ENCODE measurements at regions not wholly inside any gene's neighbourhood (a gene's known extent, or its start where the extent isn't known, plus 50 kb on each side); places are given as distances from the start of the nearest gene placed in this dataset.

DNA sequence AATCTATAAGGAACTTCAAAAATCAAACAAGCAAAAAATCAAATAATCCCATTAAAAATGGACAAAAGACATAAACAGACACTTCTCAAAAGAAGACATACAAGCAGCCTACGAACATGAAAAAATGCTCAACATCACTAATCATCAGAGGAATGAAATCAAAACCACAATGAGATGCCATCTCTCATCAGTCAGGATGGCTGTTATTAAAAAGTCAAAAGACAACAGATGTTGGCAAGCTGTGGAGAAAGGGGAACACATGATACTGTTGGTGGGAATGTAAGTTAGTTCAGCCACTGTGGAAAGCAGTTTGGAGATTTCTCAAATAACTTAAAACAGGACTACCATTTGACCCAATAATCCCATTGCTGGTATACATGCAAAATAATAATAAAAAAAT lies 226.4 kb downstream of the S1PR1 start:
- H3K4me1 ChIP-seq: no peaks in the 10 kb centered on the region
- no peak for TF ChIP-seq POLR2AphosphoS5 (IDR thresholded peaks at IDR 0.05)
- TF ChIP-seq POLR2A (IDR thresholded peaks at IDR 0.05): no peak
- no peak overlapping the region for H3K4me3 ChIP-seq
- WGBS, 2 donors (ENCODE audit: low coverage in 1 of 2): 67 to 70% methylated on average over 1 of the region's 1 CpG
- peaks cover 0 to 7% (median 0%) of the 10 kb centered on the region in 3 donors for H3K9me3 ChIP-seq
- H3K36me3 ChIP-seq: no peaks in the 10 kb centered on the region
- no peaks in the 10 kb centered on the region for H3K27me3 ChIP-seq
- ATAC-seq: no peak
- no peak overlapping the region for H3K27ac ChIP-seq

DNA sequence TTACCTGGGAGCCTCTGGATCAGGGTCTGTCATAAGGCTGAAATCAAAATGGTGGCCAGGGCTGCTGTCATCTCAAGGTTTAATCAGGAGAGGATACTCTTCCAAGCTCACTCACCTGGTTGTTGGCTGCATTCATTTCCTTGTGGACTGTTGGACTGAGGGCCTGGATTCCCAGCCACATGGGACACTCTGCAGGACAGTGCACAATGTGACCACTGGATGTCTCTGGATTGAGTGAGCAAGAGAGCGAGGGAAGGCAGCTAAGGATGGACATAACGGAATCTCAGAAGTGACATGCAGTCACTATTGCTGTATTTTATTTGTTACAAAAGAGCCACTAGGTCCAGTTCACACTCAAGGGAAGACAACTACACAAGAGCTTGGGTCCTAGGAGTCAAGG lies 229.1 kb downstream of the S1PR1 start:
- 100% methylated on average over 1 of the region's 2 CpGs; no CpG with 5 or more reads in 1 of the 2 donors for WGBS, 2 donors (ENCODE audit: low coverage in 1 of 2)
- Histone ChIP-seq H3K27ac (no peak overlapping the region), H3K36me3 (no peaks in the 10 kb centered on the region), H3K9me3 (peaks cover 0 to 7% (median 0%) of the 10 kb centered on the region in 3 donors), H3K4me1 (no peaks in the 10 kb centered on the region), H3K27me3 (no peaks in the 10 kb centered on the region), H3K4me3 (no peak overlapping the region)
- TF ChIP-seq POLR2AphosphoS5 (IDR thresholded peaks at IDR 0.05): no peak
- no peak for TF ChIP-seq EP300 (IDR thresholded peaks at IDR 0.05)
- TF ChIP-seq, protein P1, sequence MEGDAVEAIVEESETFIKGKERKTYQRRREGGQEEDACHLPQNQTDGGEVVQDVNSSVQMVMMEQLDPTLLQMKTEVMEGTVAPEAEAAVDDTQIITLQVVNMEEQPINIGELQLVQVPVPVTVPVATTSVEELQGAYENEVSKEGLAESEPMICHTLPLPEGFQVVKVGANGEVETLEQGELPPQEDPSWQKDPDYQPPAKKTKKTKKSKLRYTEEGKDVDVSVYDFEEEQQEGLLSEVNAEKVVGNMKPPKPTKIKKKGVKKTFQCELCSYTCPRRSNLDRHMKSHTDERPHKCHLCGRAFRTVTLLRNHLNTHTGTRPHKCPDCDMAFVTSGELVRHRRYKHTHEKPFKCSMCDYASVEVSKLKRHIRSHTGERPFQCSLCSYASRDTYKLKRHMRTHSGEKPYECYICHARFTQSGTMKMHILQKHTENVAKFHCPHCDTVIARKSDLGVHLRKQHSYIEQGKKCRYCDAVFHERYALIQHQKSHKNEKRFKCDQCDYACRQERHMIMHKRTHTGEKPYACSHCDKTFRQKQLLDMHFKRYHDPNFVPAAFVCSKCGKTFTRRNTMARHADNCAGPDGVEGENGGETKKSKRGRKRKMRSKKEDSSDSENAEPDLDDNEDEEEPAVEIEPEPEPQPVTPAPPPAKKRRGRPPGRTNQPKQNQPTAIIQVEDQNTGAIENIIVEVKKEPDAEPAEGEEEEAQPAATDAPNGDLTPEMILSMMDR (IDR thresholded peaks at IDR 0.05): no peak
- no peak for TF ChIP-seq POLR2A (IDR thresholded peaks at IDR 0.05)
- no peak for ATAC-seq

DNA sequence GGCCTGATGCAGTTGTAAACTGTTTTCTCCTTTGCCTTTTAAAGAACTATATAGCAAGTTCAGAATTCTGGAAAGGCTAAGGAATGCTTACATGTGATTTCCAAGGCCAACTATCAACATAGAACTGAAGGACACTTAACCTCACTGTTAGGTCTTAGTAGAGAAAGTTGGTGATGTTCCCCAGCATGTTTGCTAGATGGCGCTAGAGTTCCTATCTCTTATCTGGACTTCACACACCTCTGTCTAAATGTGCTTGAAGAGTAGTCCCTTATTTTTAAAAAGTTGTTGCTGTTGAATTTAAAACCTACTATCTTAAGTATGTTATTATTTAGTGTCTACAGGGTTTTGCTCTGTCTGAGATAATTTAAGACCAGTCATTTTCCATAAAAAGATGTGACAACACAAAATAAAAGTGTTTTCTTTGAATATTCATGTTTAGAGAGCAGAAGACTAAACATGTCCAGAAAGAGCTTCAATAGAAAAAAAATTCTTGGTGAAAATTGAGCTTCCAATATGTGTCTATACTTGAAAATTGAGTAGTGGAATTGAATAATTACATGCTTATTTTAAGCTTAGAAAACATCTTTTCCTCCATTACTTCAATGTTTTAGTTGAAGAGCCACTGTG lies 237.3 kb downstream of the S1PR1 start:
- WGBS, 2 donors (ENCODE audit: low coverage in 1 of 2): 0% methylated on average over 1 of the region's 1 CpG
- peaks cover 0 to 11% (median 0%) of the 10 kb centered on the region in 3 donors for H3K9me3 ChIP-seq
- no peaks in the 10 kb centered on the region for H3K36me3 ChIP-seq
- TF ChIP-seq POLR2A (IDR thresholded peaks at IDR 0.05) (no peak), EP300 (IDR thresholded peaks at IDR 0.05) (no peak), POLR2AphosphoS5 (IDR thresholded peaks at IDR 0.05) (no peak)
- TF ChIP-seq, protein P1 (IDR thresholded peaks at IDR 0.05): no peak
- no peaks in the 10 kb centered on the region for H3K4me1 ChIP-seq
- no peak for ATAC-seq
- H3K27me3 ChIP-seq: no peaks in the 10 kb centered on the region
- no peak overlapping the region for H3K27ac ChIP-seq
- no peak overlapping the region for H3K4me3 ChIP-seq

DNA sequence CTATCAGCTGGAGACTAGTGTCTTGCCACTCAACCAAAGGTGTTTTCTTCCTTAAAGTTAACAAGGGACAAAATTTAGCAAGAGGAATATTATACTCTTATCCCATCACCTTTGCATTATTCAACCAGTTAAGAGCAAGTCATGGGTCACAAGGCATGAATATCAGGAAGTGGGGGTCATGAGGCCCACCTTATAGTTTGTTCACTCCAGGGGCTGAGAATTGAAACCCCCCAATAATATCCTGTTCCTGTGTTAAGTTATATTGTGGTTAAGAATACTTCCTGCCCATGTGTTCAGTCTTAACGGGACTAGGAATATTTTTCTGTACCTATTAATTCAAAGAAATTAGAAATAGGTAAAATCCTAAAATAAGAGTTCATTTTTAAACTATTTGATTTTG lies 239.7 kb downstream of the S1PR1 start:
- H3K27me3 ChIP-seq: no peaks in the 10 kb centered on the region
- no peak overlapping the region for H3K4me3 ChIP-seq
- no peaks in the 10 kb centered on the region for H3K4me1 ChIP-seq
- TF ChIP-seq, protein P1 (IDR thresholded peaks at IDR 0.05): no peak
- no peak for TF ChIP-seq EP300 (IDR thresholded peaks at IDR 0.05)
- TF ChIP-seq POLR2AphosphoS5 (IDR thresholded peaks at IDR 0.05): no peak
- TF ChIP-seq POLR2A (IDR thresholded peaks at IDR 0.05): no peak
- ATAC-seq: no peak
- H3K9me3 ChIP-seq: peaks cover 0 to 11% (median 0%) of the 10 kb centered on the region in 3 donors
- 67 to 71% methylated on average over 1 of the region's 1 CpG for WGBS, 2 donors (ENCODE audit: low coverage in 1 of 2)
- H3K27ac ChIP-seq: no peak overlapping the region
- no peaks in the 10 kb centered on the region for H3K36me3 ChIP-seq

DNA sequence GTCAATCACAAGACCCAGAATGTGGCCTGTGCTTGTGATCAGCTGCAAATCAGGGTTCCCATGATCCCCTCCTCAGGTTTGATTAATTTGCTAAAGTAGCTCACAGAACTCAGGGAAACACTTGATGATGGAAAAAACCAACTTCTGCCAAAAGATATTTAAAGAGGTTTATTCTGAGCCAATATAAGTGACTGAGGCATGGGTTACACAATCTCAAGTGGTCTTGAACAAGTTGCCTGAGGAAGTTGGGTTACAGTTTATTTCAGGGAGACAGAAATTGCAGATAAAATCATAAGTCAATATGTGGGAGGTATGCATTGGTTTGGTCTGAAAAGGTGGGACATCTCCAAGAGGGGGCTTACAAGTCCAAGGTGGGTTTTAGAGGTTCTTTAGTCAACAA lies 243.1 kb downstream of the S1PR1 start:
- Histone ChIP-seq H3K4me1 (no peaks in the 10 kb centered on the region), H3K27ac (no peak overlapping the region), H3K9me3 (no peaks in the 10 kb centered on the region), H3K27me3 (no peaks in the 10 kb centered on the region), H3K4me3 (no peak overlapping the region), H3K36me3 (no peaks in the 10 kb centered on the region)
- ATAC-seq: no peak
- TF ChIP-seq POLR2A (IDR thresholded peaks at IDR 0.05) (no peak), POLR2AphosphoS5 (IDR thresholded peaks at IDR 0.05) (no peak), EP300 (IDR thresholded peaks at IDR 0.05) (no peak)
- TF ChIP-seq, protein P1 (IDR thresholded peaks at IDR 0.05): no peak

Measured in gastroesophageal sphincter (tissue), 4 donors.